ENCODE measurements at regions not wholly inside any gene's neighbourhood (a gene's known extent, or its start where the extent isn't known, plus 50 kb on each side); places are given as distances from the start of the nearest gene placed in this dataset.

GRCh38 chr3:34102288-34102687 is 303.9 kb downstream of the PDCD6IP start:
- H3K4me1 ChIP-seq: no peaks in the 10 kb centered on the region
- no peak overlapping the region for H3K4me3 ChIP-seq (replicated peaks in 1 of 3)
- H3K9me3 ChIP-seq: no peaks in the 10 kb centered on the region
- no peaks in the 10 kb centered on the region for H3K36me3 ChIP-seq
- H3K27ac ChIP-seq: no peak overlapping the region
- no peak for DNase-seq
- WGBS, 2 donors: 73 to 77% methylated on average over 4 of the region's 4 CpGs
- TF ChIP-seq CTCF (IDR thresholded peaks at IDR 0.05) (no peak), POLR2A (IDR thresholded peaks at IDR 0.05) (no peak)
- no peaks in the 10 kb centered on the region for H3K27me3 ChIP-seq
- intact Hi-C loops (cut with DNase I): no loop called here

GRCh38 chr3:34106379-34106778 is 307.9 kb downstream of the PDCD6IP start:
- no peaks in the 10 kb centered on the region for H3K27me3 ChIP-seq
- intact Hi-C loops (cut with DNase I): no loop called here
- H3K36me3 ChIP-seq: no peaks in the 10 kb centered on the region
- TF ChIP-seq POLR2A (IDR thresholded peaks at IDR 0.05) (no peak), CTCF (IDR thresholded peaks at IDR 0.05) (no peak)
- no peak overlapping the region for H3K27ac ChIP-seq
- no peaks in the 10 kb centered on the region for H3K9me3 ChIP-seq
- no peak for DNase-seq
- H3K4me3 ChIP-seq (replicated peaks in 1 of 3): no peak overlapping the region
- H3K4me1 ChIP-seq: no peaks in the 10 kb centered on the region
- WGBS, 2 donors: 85 to 87% methylated on average over 3 of the region's 3 CpGs

- TF ChIP-seq CTCF (IDR thresholded peaks at IDR 0.05) (no peak), POLR2A (IDR thresholded peaks at IDR 0.05) (no peak)
- Histone ChIP-seq H3K27me3 (no peaks in the 10 kb centered on the region), H3K27ac (no peak overlapping the region), H3K4me1 (no peaks in the 10 kb centered on the region), H3K36me3 (no peaks in the 10 kb centered on the region), H3K9me3 (no peaks in the 10 kb centered on the region), H3K4me3 (replicated peaks in 1 of 3) (no peak overlapping the region)
- intact Hi-C loops (cut with DNase I): no loop called here
- no peak for DNase-seq
- WGBS, 2 donors: 51 to 58% methylated on average over 2 of the region's 2 CpGs
These were observed 308.4 kb downstream of the PDCD6IP start for GRCh38 chr3:34106879-34107278.

DNA sequence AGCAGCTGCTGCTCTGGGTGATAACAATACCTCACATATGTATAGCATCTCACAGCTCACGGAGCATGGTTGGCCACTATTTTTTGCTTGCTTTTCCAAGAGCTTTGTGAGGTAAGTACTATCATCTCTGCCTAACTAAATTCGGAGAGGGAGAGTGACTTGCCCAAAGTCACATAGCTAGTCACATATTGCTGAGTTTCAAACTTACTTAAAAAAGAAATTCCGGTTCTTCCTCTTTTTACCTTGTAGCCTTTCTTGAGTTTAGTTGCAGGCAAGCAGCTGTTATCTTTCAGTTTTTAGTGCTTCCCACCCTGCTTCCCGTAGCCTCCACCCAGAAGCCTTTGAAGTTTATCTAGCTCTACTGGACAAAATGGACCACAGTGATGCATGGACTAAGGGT is 309.2 kb downstream of the PDCD6IP start:
- H3K36me3 ChIP-seq: no peaks in the 10 kb centered on the region
- H3K9me3 ChIP-seq: no peaks in the 10 kb centered on the region
- no peak overlapping the region for H3K27ac ChIP-seq
- DNase-seq: no peak
- TF ChIP-seq POLR2A (IDR thresholded peaks at IDR 0.05): no peak
- H3K27me3 ChIP-seq: no peaks in the 10 kb centered on the region
- no peaks in the 10 kb centered on the region for H3K4me1 ChIP-seq
- WGBS, 2 donors: 77 to 79% methylated on average over 4 of the region's 4 CpGs
- no peak overlapping the region for H3K4me3 ChIP-seq (replicated peaks in 1 of 3)
- intact Hi-C loops (cut with DNase I): no loop called here

- H3K27me3 ChIP-seq: no peaks in the 10 kb centered on the region
- no peak for TF ChIP-seq CTCF (IDR thresholded peaks at IDR 0.05)
- no peak for TF ChIP-seq POLR2A (IDR thresholded peaks at IDR 0.05)
- no peak overlapping the region for H3K27ac ChIP-seq
- no peaks in the 10 kb centered on the region for H3K9me3 ChIP-seq
- no peaks in the 10 kb centered on the region for H3K4me1 ChIP-seq
- 61 to 75% methylated on average over 1 of the region's 1 CpG for WGBS, 2 donors
- no peak for DNase-seq
- no peaks in the 10 kb centered on the region for H3K36me3 ChIP-seq
- no peak overlapping the region for H3K4me3 ChIP-seq (replicated peaks in 1 of 3)
- intact Hi-C loops (cut with DNase I): no loop called here
These were observed 310.6 kb downstream of the PDCD6IP start for GRCh38 chr3:34109021-34109420.

DNA sequence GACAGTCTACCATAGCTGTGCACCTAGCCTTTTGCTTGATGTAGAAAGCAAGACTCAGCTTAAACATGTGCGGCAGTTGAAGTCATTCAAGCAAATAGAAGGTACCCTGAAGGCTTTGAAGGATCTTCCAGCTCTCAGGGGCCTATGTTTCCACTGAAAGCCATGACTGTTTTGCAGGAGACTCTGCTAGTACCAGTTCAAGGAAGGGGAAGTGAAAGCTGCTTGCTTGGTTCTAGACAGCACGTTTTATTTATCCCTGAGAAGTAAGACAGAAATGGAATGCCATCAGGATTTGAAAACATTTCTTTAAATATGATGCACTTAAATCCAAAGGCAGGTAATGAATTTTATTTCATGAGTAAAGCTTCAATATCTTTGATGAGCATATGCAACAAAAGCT is 311.4 kb downstream of the PDCD6IP start:
- Histone ChIP-seq H3K9me3 (no peaks in the 10 kb centered on the region), H3K27me3 (no peaks in the 10 kb centered on the region), H3K4me1 (no peaks in the 10 kb centered on the region), H3K4me3 (replicated peaks in 1 of 3) (no peak overlapping the region), H3K36me3 (no peaks in the 10 kb centered on the region), H3K27ac (no peak overlapping the region)
- TF ChIP-seq CTCF (IDR thresholded peaks at IDR 0.05) (no peak), POLR2A (IDR thresholded peaks at IDR 0.05) (no peak)
- DNase-seq: no peak
- WGBS, 2 donors: 68 to 72% methylated on average over 2 of the region's 2 CpGs
- intact Hi-C loops (cut with DNase I): no loop called here
